ENCODE measurements at regions not wholly inside any gene's neighbourhood (a gene's known extent, or its start where the extent isn't known, plus 50 kb on each side); places are given as distances from the start of the nearest gene placed in this dataset.

DNA sequence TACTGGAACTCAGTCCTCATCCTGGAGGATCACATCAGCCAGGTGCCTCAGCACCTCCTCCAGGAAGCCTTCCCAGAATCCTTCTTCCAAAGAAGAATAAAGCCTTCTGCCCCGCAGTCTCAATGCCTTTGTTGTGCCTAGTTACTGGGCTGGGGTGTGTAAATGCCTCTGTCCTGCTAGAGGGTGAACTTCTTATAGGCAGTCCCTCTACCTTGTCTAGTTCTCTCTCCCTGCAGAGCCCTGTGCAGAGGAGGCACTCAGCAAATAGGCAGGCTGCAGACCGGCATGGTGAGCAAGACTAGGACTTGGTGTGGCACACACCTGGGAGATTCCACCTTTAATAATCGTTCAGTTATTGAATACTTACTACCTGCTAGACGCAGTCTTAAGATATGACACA is 104.7 kb upstream of the PCBD1 start:
- Histone ChIP-seq H3K27ac (ENCODE audit: extremely low read depth, low read depth, low read length) (no peak overlapping the region), H3K9me3 (ENCODE audit: control insufficient read depth, insufficient read depth, low read depth, low read length) (no peaks in the 10 kb centered on the region), H3K4me3 (ENCODE audit: low read depth, low read length) (no peak overlapping the region), H3K4me1 (ENCODE audit: control insufficient read depth, insufficient read depth, low read length) (no peaks in the 10 kb centered on the region), H3K36me3 (ENCODE audit: control insufficient read depth in 2 of 2, insufficient read depth in 1 of 2, low read length in 2 of 2) (no peaks in the 10 kb centered on the region)
- ChIA-PET CTCF (interaction anchor here (0.8 kb wide), 1 partner anchor 78 kb away, joined by 4 read pairs; no protein-coding TSS in a partner anchor), POLR2A (no interaction called here)
- no peak for TF ChIP-seq KLF9 (tag by site-specific recombination; IDR thresholded peaks at IDR 0.05; ENCODE audit: low read depth)
- no peak for TF ChIP-seq ZNF266 (tag by site-specific recombination; IDR thresholded peaks at IDR 0.05; ENCODE audit: low read depth)
- no peak for TF ChIP-seq SP3 (tag by site-specific recombination; IDR thresholded peaks at IDR 0.05)
- no peak for TF ChIP-seq ZBTB48 (tag by site-specific recombination; IDR thresholded peaks at IDR 0.05)
- no peak for TF ChIP-seq ZNF837 (tag by site-specific recombination; IDR thresholded peaks at IDR 0.05)
- no peak for TF ChIP-seq ZBTB7A (tag by site-specific recombination; IDR thresholded peaks at IDR 0.05; ENCODE audit: low read depth)
- TF ChIP-seq ZNF24 (tag by site-specific recombination; IDR thresholded peaks at IDR 0.05), result no peak
- no peak for TF ChIP-seq REST (tag by site-specific recombination; IDR thresholded peaks at IDR 0.05)
- no peak for TF ChIP-seq PRDM1 (tag by site-specific recombination; IDR thresholded peaks at IDR 0.05)
- no peak for TF ChIP-seq SCRT2 (tag by site-specific recombination; IDR thresholded peaks at IDR 0.05)

DNA sequence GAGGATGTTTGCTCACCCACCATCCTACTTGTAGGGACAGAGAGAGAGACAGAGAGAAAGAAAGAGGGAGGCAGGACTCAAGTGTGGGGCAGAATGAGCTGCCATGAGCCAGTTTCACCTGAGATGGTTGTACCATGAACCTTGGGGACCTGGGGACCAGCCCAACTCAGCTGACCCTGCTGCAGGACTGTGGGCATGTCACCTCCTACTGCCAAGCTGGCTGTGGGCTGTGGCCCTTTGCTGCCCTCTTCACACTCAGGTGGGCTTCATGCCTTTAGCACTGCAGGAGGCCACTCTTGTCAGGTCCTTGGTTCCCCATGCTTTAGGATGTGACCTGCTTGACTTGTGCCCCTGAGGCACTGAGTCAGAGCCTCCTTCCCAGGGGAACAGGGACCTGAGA is 108.2 kb upstream of the PCBD1 start:
- no peaks in the 10 kb centered on the region for H3K36me3 ChIP-seq (ENCODE audit: control insufficient read depth in 2 of 2, insufficient read depth in 1 of 2, low read length in 2 of 2)
- no peak overlapping the region for H3K4me3 ChIP-seq (ENCODE audit: low read depth, low read length)
- H3K4me1 ChIP-seq (ENCODE audit: control insufficient read depth, insufficient read depth, low read length), result no peaks in the 10 kb centered on the region
- TF ChIP-seq ZNF112 (tag by site-specific recombination; IDR thresholded peaks at IDR 0.05) (no peak), ZNF404 (tag by site-specific recombination; IDR thresholded peaks at IDR 0.05) (no peak)
- ChIA-PET POLR2A (no interaction called here), CTCF (no interaction called here)
- no peak overlapping the region for H3K27ac ChIP-seq (ENCODE audit: extremely low read depth, low read depth, low read length)
- H3K9me3 ChIP-seq (ENCODE audit: control insufficient read depth, insufficient read depth, low read depth, low read length), result no peaks in the 10 kb centered on the region

- H3K9me3 ChIP-seq (ENCODE audit: control insufficient read depth, insufficient read depth, low read depth, low read length), result no peaks in the 10 kb centered on the region
- H3K4me1 ChIP-seq (ENCODE audit: control insufficient read depth, insufficient read depth, low read length), result no peaks in the 10 kb centered on the region
- ChIA-PET POLR2A (no interaction called here), CTCF (no interaction called here)
- no peaks in the 10 kb centered on the region for H3K36me3 ChIP-seq (ENCODE audit: control insufficient read depth in 2 of 2, insufficient read depth in 1 of 2, low read length in 2 of 2)
- H3K4me3 ChIP-seq (ENCODE audit: low read depth, low read length), result no peak overlapping the region
- no peak overlapping the region for H3K27ac ChIP-seq (ENCODE audit: extremely low read depth, low read depth, low read length)
- TF ChIP-seq ZNF76 (tag by site-specific recombination; IDR thresholded peaks at IDR 0.05; ENCODE audit: borderline replicate concordance, low read depth) (no peak), ZNF391 (tag by site-specific recombination; IDR thresholded peaks at IDR 0.05; ENCODE audit: borderline replicate concordance, low read depth) (no peak), ZNF561 (tag by site-specific recombination; IDR thresholded peaks at IDR 0.05; ENCODE audit: borderline replicate concordance) (no peak), ZBTB10 (tag by site-specific recombination; IDR thresholded peaks at IDR 0.05) (no peak), ZNF571 (tag by site-specific recombination; IDR thresholded peaks at IDR 0.05) (no peak), SP3 (tag by site-specific recombination; IDR thresholded peaks at IDR 0.05) (no peak), ZNF138 (tag by site-specific recombination; IDR thresholded peaks at IDR 0.05; ENCODE audit: borderline replicate concordance) (no peak), ZNF18 (tag by site-specific recombination; IDR thresholded peaks at IDR 0.05) (no peak), ZNF529 (tag by site-specific recombination; IDR thresholded peaks at IDR 0.05; ENCODE audit: insufficient replicate concordance) (no peak), ZNF629 (tag by site-specific recombination; IDR thresholded peaks at IDR 0.05) (no peak), ZNF248 (tag by site-specific recombination; IDR thresholded peaks at IDR 0.05) (no peak), ZNF791 (tag by site-specific recombination; IDR thresholded peaks at IDR 0.05) (no peak)
- TF ChIP-seq, protein P1, sequence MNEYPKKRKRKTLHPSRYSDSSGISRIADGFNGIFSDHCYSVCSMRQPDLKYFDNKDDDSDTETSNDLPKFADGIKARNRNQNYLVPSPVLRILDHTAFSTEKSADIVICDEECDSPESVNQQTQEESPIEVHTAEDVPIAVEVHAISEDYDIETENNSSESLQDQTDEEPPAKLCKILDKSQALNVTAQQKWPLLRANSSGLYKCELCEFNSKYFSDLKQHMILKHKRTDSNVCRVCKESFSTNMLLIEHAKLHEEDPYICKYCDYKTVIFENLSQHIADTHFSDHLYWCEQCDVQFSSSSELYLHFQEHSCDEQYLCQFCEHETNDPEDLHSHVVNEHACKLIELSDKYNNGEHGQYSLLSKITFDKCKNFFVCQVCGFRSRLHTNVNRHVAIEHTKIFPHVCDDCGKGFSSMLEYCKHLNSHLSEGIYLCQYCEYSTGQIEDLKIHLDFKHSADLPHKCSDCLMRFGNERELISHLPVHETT (tag by site-specific recombination; IDR thresholded peaks at IDR 0.05), result no peak
These were observed 108.9 kb upstream of the PCBD1 start for GRCh38 chr10:70997236-70997635.

Measured in HEK293 (cell line).